ENCODE measurements at regions not wholly inside any gene's neighbourhood (a gene's known extent, or its start where the extent isn't known, plus 50 kb on each side); places are given as distances from the start of the nearest gene placed in this dataset.

GRCh38 chr16:86015606-86016005, 116.6 kb downstream of the IRF8 start:
- Histone ChIP-seq H3K9ac (ENCODE audit: low read length) (no peak overlapping the region), H3K9me2 (ENCODE audit: insufficient read depth) (no peaks in the 10 kb centered on the region), H3K4me1 (ENCODE audit: control insufficient read depth in 1 of 2, insufficient read depth in 2 of 2, low read length in 2 of 2) (no peaks in the 10 kb centered on the region), H3K79me2 (ENCODE audit: insufficient read depth, low read length) (no peaks in the 10 kb centered on the region), H3K4me3 (replicated peaks in 1 of 2; ENCODE audit: low read depth in 1 of 2, low read length in 2 of 2) (no peak overlapping the region), H3K27ac (ENCODE audit: low read depth, low read length) (no peak overlapping the region), H3K9me3 (ENCODE audit: control insufficient read depth in 1 of 2, insufficient read depth in 1 of 2, low read depth in 1 of 2, low read length in 2 of 2) (peaks cover 7 to 8% of the 10 kb centered on the region in 2 experiments; a peak in 2 of 4 replicates), H3K27me3 (ENCODE audit: insufficient read depth, low read length) (no peaks in the 10 kb centered on the region), H3K4me2 (ENCODE audit: low read length) (no peak overlapping the region), H4K20me1 (ENCODE audit: insufficient read depth) (no peaks in the 10 kb centered on the region), H3K36me3 (ENCODE audit: control insufficient read depth in 1 of 2, insufficient read depth in 2 of 2, low read length in 2 of 2) (no peaks in the 10 kb centered on the region), H2AFZ (ENCODE audit: low read depth, low read length, poor library complexity, severe bottlenecking) (no peak overlapping the region)
- DNase-seq (ENCODE audit: low read depth, low spot score) (no peak), ATAC-seq (no peak)
- RAD21 ChIA-PET (ENCODE audit: low non-redundant PET in 1 of 2, low total read pairs in 2 of 2, uncharacterized antibody in 2 of 2, unreplicated experiment in 2 of 2) = interaction anchor here (0.8 to 2.5 kb wide), 3 partner anchors 194 to 196 kb away, joined by 4 to 17 read pairs (median 10); no protein-coding TSS in a partner anchor
- POLR2A ChIA-PET = interaction anchor here (2.1 kb wide), 1 partner anchor 196 kb away, joined by 6 read pairs; no protein-coding TSS in a partner anchor
- no peak for TF ChIP-seq POLR2A (IDR thresholded peaks at IDR 0.05; ENCODE audit: borderline replicate concordance, extremely low read depth, insufficient read depth, insufficient read length)
- no peak for TF ChIP-seq CEBPB (IDR thresholded peaks at IDR 0.05; ENCODE audit: low read depth)
- TF ChIP-seq ZFX (IDR thresholded peaks at IDR 0.05) = no peak
- TF ChIP-seq JUND (IDR thresholded peaks at IDR 0.05) = no peak
- TF ChIP-seq SIN3A (IDR thresholded peaks at IDR 0.05; ENCODE audit: low read depth) = no peak
- TF ChIP-seq ZNF274 (IDR thresholded peaks at IDR 0.05; ENCODE audit: low read depth, low read length) = no peak
- no peak for TF ChIP-seq EGR1 (IDR thresholded peaks at IDR 0.05; ENCODE audit: low read depth)
- TF ChIP-seq CBX3 (IDR thresholded peaks at IDR 0.05; ENCODE audit: low read depth) = no peak
- no peak for TF ChIP-seq RAD21 (IDR thresholded peaks at IDR 0.05; ENCODE audit: low read depth)
- no peak for TF ChIP-seq FOSL1 (IDR thresholded peaks at IDR 0.05; ENCODE audit: low read depth)
- TF ChIP-seq ELF1 (IDR thresholded peaks at IDR 0.05; ENCODE audit: borderline replicate concordance, low read depth) = no peak
- TF ChIP-seq TCF7L2 (IDR thresholded peaks at IDR 0.05; ENCODE audit: borderline replicate concordance, extremely low read depth, insufficient read depth, insufficient read length) = no peak
- no peak for TF ChIP-seq EZH2 (IDR thresholded peaks at IDR 0.05)
- no peak for TF ChIP-seq CTCF (IDR thresholded peaks at IDR 0.05 in 2 of 3, conservative IDR thresholded peaks at IDR 0.05 in 1 of 3; ENCODE audit: borderline replicate concordance in 1 of 3, insufficient read depth in 1 of 3, low read depth in 2 of 3, low read length in 2 of 3)
- TF ChIP-seq POLR2AphosphoS5 (IDR thresholded peaks at IDR 0.05; ENCODE audit: low read depth, low read length) = no peak
- no peak for TF ChIP-seq EZH2phosphoT487 (IDR thresholded peaks at IDR 0.05; ENCODE audit: borderline replicate concordance)
- TF ChIP-seq SRF (IDR thresholded peaks at IDR 0.05; ENCODE audit: low read depth) = no peak
- TF ChIP-seq, protein P1, sequence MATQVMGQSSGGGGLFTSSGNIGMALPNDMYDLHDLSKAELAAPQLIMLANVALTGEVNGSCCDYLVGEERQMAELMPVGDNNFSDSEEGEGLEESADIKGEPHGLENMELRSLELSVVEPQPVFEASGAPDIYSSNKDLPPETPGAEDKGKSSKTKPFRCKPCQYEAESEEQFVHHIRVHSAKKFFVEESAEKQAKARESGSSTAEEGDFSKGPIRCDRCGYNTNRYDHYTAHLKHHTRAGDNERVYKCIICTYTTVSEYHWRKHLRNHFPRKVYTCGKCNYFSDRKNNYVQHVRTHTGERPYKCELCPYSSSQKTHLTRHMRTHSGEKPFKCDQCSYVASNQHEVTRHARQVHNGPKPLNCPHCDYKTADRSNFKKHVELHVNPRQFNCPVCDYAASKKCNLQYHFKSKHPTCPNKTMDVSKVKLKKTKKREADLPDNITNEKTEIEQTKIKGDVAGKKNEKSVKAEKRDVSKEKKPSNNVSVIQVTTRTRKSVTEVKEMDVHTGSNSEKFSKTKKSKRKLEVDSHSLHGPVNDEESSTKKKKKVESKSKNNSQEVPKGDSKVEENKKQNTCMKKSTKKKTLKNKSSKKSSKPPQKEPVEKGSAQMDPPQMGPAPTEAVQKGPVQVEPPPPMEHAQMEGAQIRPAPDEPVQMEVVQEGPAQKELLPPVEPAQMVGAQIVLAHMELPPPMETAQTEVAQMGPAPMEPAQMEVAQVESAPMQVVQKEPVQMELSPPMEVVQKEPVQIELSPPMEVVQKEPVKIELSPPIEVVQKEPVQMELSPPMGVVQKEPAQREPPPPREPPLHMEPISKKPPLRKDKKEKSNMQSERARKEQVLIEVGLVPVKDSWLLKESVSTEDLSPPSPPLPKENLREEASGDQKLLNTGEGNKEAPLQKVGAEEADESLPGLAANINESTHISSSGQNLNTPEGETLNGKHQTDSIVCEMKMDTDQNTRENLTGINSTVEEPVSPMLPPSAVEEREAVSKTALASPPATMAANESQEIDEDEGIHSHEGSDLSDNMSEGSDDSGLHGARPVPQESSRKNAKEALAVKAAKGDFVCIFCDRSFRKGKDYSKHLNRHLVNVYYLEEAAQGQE (IDR thresholded peaks at IDR 0.05; ENCODE audit: low read depth) = no peak
- TF ChIP-seq, protein P2, sequence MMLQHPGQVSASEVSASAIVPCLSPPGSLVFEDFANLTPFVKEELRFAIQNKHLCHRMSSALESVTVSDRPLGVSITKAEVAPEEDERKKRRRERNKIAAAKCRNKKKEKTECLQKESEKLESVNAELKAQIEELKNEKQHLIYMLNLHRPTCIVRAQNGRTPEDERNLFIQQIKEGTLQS (IDR thresholded peaks at IDR 0.05) = no peak
- intact Hi-C loops (cut with micrococcal nuclease) = loop anchor here (1.0 kb wide), 2 partner anchors 28 to 194 kb away; no protein-coding TSS in a partner anchor
- BruUV-seq (replicated peaks) = no TSS peak
- CTCF ChIA-PET = interaction anchor here (1.7 to 3.2 kb wide), 2 partner anchors 29 to 195 kb away, joined by 5 to 104 read pairs; no protein-coding TSS in a partner anchor
